AG09319 (cell line): ENCODE measurements at regions not wholly inside any gene's neighbourhood (a gene's known extent, or its start where the extent isn't known, plus 50 kb on each side); places are given as distances from the start of the nearest gene placed in this dataset.

ENCODE experiments used
- DNase-seq: peaks from one replicate; pipeline ENCODE4 v3.0.0-alpha.2; 2010; ENCODE audit warnings: low read depth; ENCODE audit errors: extremely low read depth
- CTCF ChIP-seq: IDR thresholded peaks from 2 replicates; pipeline ENCODE4 v1.5.1; 2011; ENCODE audit warnings: low read depth, mild to moderate bottlenecking, inconsistent platforms, low read length, moderate library complexity

DNA sequence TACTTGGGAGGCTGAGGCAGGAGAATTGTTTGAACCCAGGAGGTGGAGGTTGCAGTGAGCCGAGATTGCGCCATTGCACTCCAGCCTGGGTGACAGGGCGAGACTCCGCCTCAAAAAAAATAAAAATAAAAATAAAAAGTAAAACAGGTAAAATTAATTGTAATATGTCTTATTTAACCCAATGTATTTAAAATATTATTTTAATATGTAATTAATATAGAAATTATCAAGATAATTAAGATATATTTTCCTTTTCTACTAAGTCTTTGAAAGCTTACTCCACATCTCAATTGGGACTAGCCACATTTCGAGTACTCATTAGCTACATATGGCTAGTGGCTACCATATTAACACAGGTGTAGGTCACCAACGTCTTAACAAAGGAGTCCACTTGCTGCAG, 61.6 kb upstream of the IPO9 start:
- no peak for DNase-seq
- no peak for TF ChIP-seq CTCF

- DNase-seq, result no peak
- TF ChIP-seq CTCF, result no peak
Measured at GRCh38 chr1:201769072-201769471, 59.9 kb upstream of the IPO9 start.

DNA sequence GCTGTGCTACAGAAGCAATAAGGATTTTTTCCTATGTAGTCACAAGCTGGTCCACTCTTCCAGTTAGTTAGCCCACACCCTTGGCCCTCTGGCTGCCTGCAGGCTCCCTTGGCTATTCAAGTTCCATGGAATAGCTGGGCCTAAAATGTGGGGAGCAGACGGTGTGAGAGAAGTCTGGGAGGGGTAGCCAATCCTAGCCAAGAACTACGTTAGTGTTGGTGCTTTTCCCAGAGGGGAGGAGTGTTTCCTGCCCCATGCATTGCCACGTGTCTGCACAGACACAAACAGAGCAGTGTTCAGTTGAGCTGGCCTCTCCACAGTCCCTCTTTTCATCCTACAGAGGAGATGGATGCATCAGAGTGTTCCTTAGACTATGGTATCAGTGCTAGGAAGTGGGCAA, 59.0 kb upstream of the IPO9 start:
- no peak for TF ChIP-seq CTCF

DNA sequence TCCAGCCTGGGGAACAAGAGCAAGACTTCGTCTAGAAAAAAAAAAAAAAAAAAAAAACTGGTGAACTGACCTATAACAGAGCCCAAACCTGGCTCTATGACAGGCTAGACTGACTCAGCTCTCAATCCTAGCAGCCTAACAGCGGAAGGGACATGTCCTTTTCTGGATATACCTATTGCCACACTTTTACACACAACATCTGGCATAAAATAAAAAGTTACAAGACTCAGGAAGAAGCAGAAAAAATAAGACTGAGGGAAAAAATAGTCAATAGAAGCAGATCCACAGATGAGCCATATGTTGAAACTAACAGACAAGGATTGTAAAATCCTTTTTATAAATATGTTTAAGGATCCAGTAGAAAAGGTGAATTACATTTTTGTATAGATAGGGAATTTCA, 57.5 kb upstream of the IPO9 start:
- DNase-seq, result no peak
- TF ChIP-seq CTCF, result no peak

More for the DNA sequence above, 59.0 kb upstream of the IPO9 start:
- peak; percentile 80 for DNase-seq

DNA sequence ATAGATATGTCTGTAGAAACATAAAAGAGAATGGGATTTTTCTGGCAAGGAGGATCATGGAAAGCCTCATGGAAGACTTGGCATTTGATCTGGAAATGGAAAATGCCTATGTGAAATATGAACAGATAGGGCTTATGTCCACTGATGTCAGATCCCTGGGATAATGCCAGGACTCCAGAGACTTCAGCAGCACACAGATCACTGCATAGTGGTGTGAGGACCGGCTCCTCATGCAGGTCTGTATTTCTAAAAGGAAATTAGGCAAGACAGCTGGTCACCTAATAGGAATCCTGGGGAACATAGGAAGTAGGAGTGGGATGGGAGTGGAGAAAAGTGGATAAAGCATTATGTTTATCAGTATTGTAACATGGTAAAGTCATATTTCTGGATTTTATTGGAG, 56.8 kb upstream of the IPO9 start:
- no peak for TF ChIP-seq CTCF
- DNase-seq, result no peak

DNA sequence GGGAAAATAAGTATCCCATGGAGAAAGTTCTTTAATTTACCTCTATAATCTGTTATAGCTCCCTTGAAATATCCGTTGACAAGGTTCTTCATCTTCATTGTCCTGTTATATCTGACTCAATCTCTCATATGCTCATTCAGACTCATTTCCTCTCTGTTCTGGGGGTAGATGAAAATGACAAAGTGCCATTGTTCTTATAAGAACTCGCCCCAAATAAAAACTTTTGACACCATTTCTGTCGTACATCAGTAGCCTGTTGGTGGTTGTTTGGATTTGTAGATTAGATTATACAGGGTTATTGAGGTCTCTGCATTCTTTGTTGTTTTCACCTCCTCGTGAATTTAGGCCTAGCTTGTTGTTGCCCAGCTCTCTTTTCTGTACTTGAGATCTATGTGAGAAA, 55.2 kb upstream of the IPO9 start:
- DNase-seq, result no peak
- no peak for TF ChIP-seq CTCF

- no peak for TF ChIP-seq CTCF
- DNase-seq, result no peak
Measured at GRCh38 chr1:201774224-201774982, 54.6 kb upstream of the IPO9 start.
